GM12892 (cell line): ENCODE measurements at regions not wholly inside any gene's neighbourhood (a gene's known extent, or its start where the extent isn't known, plus 50 kb on each side); places are given as distances from the start of the nearest gene placed in this dataset.

Experiments
- POLR2A ChIP-seq: IDR thresholded peaks from 2 replicates; pipeline ENCODE4 v1.6.1; 2011; ENCODE audit warnings: low read depth, low read length, control low read depth
- POLR2AphosphoS5 ChIP-seq: IDR thresholded peaks from 2 replicates; pipeline ENCODE4 v1.6.1; 2011; ENCODE audit warnings: low read depth, low read length, control low read depth
- TAF1 ChIP-seq: IDR thresholded peaks from 2 replicates; pipeline ENCODE4 v1.6.1; 2011; ENCODE audit warnings: low read depth, mild to moderate bottlenecking, control low read depth, low read length, borderline replicate concordance

GRCh38 chr2:207279520-207279919 is 113.8 kb upstream of the KLF7 start:
- TF ChIP-seq POLR2A (no peak), POLR2AphosphoS5 (no peak), TAF1 (no peak)
